Small intestine (tissue), 7 donors: ENCODE measurements at regions not wholly inside any gene's neighbourhood (a gene's known extent, or its start where the extent isn't known, plus 50 kb on each side); places are given as distances from the start of the nearest gene placed in this dataset.

Experiments used
- DNase-seq, 2 donors: peaks; one replicate each; pipeline versions ENCODE4 v3.0.0 to v3.0.0-alpha.2; 2013
- FAIRE-seq: peaks from 2 replicates; lab custom pipeline; 2012; peaks lifted over from hg19 to GRCh38; lab: Jason Lieb, UNC
- H3K27ac ChIP-seq, 3 donors: one replicate each; pipeline ENCODE4 v1.5.1; 2013; ENCODE audit warnings: low read length in 2 of 3, mild to moderate bottlenecking in 2 of 3, control low read depth in 1 of 3, inconsistent platforms in 1 of 3, low read depth in 1 of 3, moderate library complexity in 1 of 3
- H3K27me3 ChIP-seq, 3 donors: one replicate each; pipeline ENCODE4 v1.6.1; 2013; ENCODE audit warnings: low read length in 3 of 3, inconsistent platforms in 1 of 3; ENCODE audit not compliant: control insufficient read depth in 3 of 3, insufficient read depth in 3 of 3
- H3K36me3 ChIP-seq, 3 donors: one replicate each; pipeline ENCODE4 v1.6.1; 2013; ENCODE audit warnings: low read length in 3 of 3, inconsistent platforms in 1 of 3, low read depth in 1 of 3, mild to moderate bottlenecking in 1 of 3, moderate library complexity in 1 of 3; ENCODE audit not compliant: control insufficient read depth in 3 of 3, insufficient read depth in 2 of 3
- H3K4me1 ChIP-seq, 3 donors: one replicate each; pipeline ENCODE4 v1.6.1; 2013; ENCODE audit warnings: low read length in 2 of 3, inconsistent platforms in 1 of 3, low read depth in 1 of 3, mild to moderate bottlenecking in 1 of 3, moderate library complexity in 1 of 3; ENCODE audit not compliant: control insufficient read depth in 3 of 3, insufficient read depth in 2 of 3
- H3K4me3 ChIP-seq, 3 donors: one replicate each; pipeline ENCODE4 v1.5.1; 2013; ENCODE audit warnings: low read length in 3 of 3, control low read depth in 1 of 3, inconsistent platforms in 1 of 3, low read depth in 1 of 3, mild to moderate bottlenecking in 1 of 3, moderate library complexity in 1 of 3
- H3K9me3 ChIP-seq, 2 donors: one replicate each; pipeline ENCODE4 v1.6.1; 2013; ENCODE audit warnings: low read depth in 1 of 2, low read length in 1 of 2; ENCODE audit not compliant: control insufficient read depth in 2 of 2, insufficient read depth in 1 of 2
- WGBS, 3 donors: extraction: QIAGEN DNeasy Blood & Tissue Kit; methylation state at CpG; one replicate each; pipeline ENCODE4 v1.1.7; 2013; 5-methylcytosine and 5-hydroxymethylcytosine counted together
- donor health status: healthy with polysubstance abuse.
- donor health status: control.
- donor health status: control.
- donor health status: Bipolar disorder and iron deficiency.
- donor health status: healthy.

GRCh38 chr2:51093016-51093415 is 61.1 kb upstream of the NRXN1 start:
- no peaks in the 10 kb centered on the region for H3K27me3 ChIP-seq
- FAIRE-seq: no peak
- 76 to 91% (median 81%) methylated on average over 4 of the region's 4 CpGs for WGBS, 3 donors

GRCh38 chr2:51085420-51086068 is 53.6 kb upstream of the NRXN1 start:
- DNase-seq: no peak
- no peak overlapping the region for H3K4me3 ChIP-seq
- H3K27ac ChIP-seq: no peak overlapping the region
- FAIRE-seq: no peak
- H3K36me3 ChIP-seq: no peaks in the 10 kb centered on the region
- no peaks in the 10 kb centered on the region for H3K27me3 ChIP-seq
- no peaks in the 10 kb centered on the region for H3K4me1 ChIP-seq
- 83 to 93% (median 86%) methylated on average over 3 of the region's 3 CpGs for WGBS, 3 donors
- H3K9me3 ChIP-seq: no peaks in the 10 kb centered on the region

More at GRCh38 chr2:51093016-51093415, 61.1 kb upstream of the NRXN1 start:
- Histone ChIP-seq H3K36me3 (no peaks in the 10 kb centered on the region), H3K4me1 (no peaks in the 10 kb centered on the region), H3K4me3 (no peak overlapping the region), H3K27ac (no peak overlapping the region), H3K9me3 (no peaks in the 10 kb centered on the region)
- no peak for DNase-seq

GRCh38 chr2:51084750-51085149 is 52.8 kb upstream of the NRXN1 start:
- H3K27ac ChIP-seq: no peak overlapping the region
- no peak overlapping the region for H3K4me3 ChIP-seq
- H3K9me3 ChIP-seq: no peaks in the 10 kb centered on the region
- no peaks in the 10 kb centered on the region for H3K4me1 ChIP-seq
- H3K36me3 ChIP-seq: no peaks in the 10 kb centered on the region
- 60 to 89% (median 64%) methylated on average over 2 of the region's 2 CpGs for WGBS, 3 donors
- DNase-seq (no peak), FAIRE-seq (no peak)
- H3K27me3 ChIP-seq: no peaks in the 10 kb centered on the region
